Sigmoid colon (tissue), 4 donors: ENCODE measurements at regions not wholly inside any gene's neighbourhood (a gene's known extent, or its start where the extent isn't known, plus 50 kb on each side); places are given as distances from the start of the nearest gene placed in this dataset.

Source experiments
- CTCF ChIP-seq, 4 experiments: fragments of 450-650 bp in 3 of 4; fragments of 200-600 bp in 1 of 4; IDR thresholded peaks; one replicate each; pipeline ENCODE4 v1.5.1; 2016 to 2019; ENCODE audit warnings: antibody characterized with exemption in 4 of 4, mild to moderate bottlenecking in 3 of 4, moderate library complexity in 2 of 4
- EP300 ChIP-seq, 4 donors: sonication (generic); formaldehyde crosslinking; IDR thresholded peaks; one replicate each; pipeline ENCODE4 v1.6.1; 2017; ENCODE audit warnings: antibody characterized with exemption in 4 of 4

- no peak for TF ChIP-seq CTCF (IDR thresholded peaks at IDR 0.05)
- no peak for TF ChIP-seq EP300 (IDR thresholded peaks at IDR 0.05)
Measured at GRCh38 chr6:94721459-94721858, 855.9 kb upstream of the MANEA start.
